NCI-H526 (cell line): ENCODE measurements at regions not wholly inside any gene's neighbourhood (a gene's known extent, or its start where the extent isn't known, plus 50 kb on each side); places are given as distances from the start of the nearest gene placed in this dataset.

ENCODE experiments used
- DNase-seq, 2 experiments: peaks; one replicate each; lab custom pipeline; 2025; lab: John Stamatoyannopoulos, UW

GRCh38 chr1:29531596-29531995 is 295.3 kb downstream of the PTPRU start:
- no peak for DNase-seq

DNA sequence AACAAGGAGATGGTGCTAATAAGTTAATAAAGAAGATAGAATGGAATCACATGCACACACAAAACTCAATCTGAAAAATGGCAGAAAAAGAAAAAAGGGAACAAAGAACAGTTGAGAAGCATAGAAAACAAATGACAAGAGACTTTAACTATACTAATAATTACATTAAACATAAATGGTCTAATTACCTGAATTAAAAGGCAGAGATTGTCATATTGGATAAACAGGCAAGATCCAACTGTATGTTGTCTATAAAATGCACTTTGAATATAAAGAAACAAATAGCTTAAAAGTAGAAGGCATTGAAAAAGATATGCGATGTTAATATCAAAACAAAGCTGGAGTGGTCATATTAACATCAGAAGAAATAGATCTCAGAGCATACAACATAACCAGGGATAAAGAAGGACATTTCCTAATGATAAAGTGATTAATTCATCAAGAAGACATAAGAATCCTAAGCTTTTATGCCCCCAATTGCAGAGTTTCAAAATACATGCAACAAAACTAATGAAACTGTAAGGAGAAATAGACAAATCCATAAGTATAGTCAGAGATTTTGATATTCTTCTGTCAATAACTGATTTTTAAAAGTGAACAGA is 293.5 kb downstream of the PTPRU start:
- DNase-seq = no peak

- DNase-seq = no peak
Measured at GRCh38 chr1:29527314-29528004, 291.1 kb downstream of the PTPRU start.

GRCh38 chr1:29525941-29526340 is 289.6 kb downstream of the PTPRU start:
- DNase-seq = no peak

DNA sequence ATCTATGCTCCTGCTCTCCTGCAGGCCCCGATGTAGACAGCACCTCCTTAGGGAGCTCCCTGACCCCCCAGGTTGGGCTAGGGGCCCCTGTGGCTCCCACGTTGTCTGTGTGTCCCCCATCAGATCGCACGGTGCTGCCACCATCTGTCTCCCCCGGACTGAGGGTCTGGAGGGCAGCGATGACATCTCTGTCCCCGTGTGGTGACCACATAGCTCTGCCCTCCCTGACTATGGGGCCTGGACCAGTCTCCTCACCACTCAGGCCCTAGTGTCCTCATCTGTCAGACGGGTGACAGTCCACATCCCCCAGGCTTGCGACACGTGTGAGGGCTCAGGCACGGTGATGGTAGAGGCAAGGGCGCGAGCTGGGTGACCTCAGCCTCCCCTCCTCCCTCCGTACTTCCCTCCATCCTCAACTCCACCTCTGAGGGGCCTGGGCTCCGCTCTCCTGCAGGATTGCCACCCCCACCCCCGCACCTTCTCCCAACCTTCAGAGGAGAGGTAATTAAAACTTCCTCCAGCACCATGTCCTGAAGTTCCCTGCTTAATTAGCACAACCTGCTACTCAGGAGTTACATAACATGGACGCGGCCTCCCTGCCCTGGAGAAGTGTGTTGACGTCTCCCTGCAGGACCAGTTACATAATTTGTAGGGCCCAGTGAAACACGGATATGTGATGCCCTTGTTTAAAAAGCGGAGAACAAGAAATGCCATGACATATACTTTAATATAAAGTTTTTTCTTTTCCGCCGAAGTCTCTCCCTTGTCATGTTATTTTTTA is 288.2 kb downstream of the PTPRU start:
- DNase-seq = no peak

GRCh38 chr1:29523576-29523975 is 287.3 kb downstream of the PTPRU start:
- DNase-seq = peak; percentile 72 to 79

GRCh38 chr1:29523136-29523535 is 286.8 kb downstream of the PTPRU start:
- peak; percentile 93 to 95 for DNase-seq

GRCh38 chr1:29521811-29522580 is 285.7 kb downstream of the PTPRU start:
- peak in 1 of 2 experiments; percentile 19 for DNase-seq

DNA sequence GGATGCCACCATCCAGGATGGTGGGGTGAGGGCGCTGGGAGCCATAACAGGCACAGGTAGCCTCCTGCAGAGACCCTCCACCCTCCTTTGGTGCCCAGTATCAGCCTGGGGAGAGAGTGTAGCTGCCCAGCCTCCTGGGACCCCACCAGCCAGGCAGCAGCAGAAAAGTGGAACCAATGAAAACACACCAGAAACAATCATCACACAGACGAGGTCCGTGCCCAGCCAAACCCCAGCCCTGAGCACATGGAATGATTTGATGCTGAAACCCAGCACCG is 285.1 kb downstream of the PTPRU start:
- DNase-seq = no peak

DNA sequence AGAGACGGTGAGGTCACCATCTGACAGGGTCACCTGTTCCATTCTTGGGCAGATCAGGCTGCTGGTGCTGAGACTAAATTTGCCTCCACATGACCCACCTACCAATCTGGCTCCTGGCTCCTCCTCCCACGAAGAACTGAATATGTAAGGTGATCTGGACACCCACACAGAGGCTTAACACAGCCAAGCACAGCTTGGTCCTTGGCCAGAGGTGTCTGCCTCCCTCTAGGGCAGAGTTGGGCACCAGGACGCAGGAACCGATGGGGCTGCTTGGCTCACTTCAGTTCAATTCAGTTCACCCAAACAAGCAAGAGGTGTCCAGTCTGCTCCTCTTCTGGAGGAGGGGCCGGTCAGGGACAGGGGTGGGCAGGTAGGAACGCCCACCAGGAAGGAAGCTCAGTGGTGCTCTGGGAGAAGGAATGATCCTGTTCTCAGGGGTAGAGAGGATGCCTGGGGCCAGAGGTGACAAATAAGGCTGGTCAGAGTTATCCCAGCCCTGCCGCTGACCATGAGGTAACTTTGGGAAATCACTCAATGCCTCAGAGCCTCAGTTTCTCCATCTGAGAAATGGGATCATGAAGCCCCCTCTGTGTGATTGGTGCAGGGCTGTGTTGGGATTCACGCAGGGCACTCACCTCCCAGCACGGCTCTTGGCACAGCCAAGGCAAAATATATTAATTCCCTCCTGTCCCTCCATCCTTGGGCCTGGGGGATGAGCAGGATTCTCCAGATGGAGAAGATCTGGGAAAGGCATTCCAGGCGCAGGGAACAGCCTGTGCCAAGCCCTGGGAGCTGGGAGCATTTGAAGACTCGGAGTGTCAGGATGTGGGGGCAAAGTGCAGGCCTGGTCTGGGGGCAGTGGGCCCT is 284.5 kb downstream of the PTPRU start:
- peak in 1 of 2 experiments; percentile 32 for DNase-seq

DNA sequence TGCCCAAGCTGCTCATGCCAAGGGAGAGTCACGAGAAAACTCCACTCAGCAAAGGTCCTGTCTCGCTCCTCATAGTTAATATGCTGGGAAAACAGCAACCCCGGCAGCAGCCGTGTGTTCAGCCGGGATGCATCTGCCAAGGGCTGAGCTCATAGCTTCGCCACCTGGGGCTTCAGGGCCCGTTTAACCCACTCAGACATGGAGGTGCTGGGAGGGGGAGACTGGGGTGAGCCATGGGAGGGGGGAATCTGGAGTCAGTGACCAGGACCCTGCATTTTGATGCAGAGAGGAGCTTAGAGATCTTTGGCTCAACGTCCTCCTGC is 283.4 kb downstream of the PTPRU start:
- DNase-seq = no peak

DNA sequence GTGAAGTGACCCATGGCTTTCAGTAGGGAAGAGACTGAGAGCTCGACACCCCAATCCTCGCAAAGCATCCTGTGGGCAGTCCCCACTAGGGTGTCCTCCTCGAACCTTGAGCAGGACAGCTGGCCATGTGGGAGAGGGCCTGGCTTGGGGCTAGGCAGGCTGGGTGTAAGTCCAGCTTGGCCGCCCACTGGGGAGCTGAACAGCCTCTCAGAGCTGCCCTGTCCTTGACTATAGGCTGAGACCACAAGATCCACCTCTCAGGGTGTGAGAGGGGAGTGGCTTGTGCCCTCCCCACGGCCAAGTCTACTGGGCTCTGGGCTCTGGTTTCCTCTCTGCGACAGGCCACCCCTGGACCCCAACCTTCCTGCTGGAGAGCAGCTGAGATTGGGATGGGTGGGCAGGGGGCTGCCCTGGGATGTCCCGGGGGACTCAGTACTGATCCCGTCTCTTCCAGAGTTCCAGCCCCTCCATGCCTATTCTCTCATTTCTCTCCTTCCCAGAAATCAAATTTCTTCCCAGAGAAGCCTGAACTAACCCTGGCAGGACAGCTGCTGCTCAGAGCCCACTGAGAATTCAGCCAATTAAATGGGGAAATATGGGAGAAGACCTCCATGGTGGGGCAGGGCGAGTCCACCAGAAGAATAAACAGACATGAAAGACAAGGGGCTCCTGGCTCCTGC is 282.9 kb downstream of the PTPRU start:
- no peak for DNase-seq

DNA sequence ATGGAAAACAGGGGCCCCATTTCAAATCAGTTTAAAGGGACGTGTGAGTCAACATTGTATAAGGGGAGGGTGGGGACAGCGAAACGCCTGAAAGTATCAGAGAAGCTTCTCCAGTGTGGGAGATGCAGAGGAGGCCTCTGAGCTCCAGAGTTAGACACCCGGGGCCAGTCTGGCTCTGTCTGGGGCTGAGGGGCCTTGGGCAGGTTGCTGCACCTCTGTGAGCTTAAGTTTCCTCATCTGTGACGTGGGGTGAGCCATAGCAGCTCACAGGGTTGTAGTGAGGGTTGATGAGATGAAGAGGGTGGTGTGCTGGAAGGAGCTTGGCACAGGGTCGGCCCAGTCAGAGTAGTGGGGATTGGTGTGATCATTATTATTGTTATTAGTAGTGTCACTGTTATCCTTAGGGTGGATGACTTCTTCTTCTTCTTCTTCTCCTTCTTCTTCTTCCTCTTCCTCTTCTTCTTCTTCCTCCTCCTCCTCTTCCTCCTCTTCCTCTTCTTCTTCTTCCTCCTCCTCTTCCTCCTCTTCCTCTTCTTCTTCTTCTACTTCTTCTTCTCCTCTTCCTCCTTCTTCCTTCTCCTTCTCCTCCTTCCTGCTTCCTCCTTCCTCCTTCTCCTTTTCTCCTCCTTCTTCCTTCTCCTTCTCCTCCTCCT is 282.0 kb downstream of the PTPRU start:
- DNase-seq = no peak

DNA sequence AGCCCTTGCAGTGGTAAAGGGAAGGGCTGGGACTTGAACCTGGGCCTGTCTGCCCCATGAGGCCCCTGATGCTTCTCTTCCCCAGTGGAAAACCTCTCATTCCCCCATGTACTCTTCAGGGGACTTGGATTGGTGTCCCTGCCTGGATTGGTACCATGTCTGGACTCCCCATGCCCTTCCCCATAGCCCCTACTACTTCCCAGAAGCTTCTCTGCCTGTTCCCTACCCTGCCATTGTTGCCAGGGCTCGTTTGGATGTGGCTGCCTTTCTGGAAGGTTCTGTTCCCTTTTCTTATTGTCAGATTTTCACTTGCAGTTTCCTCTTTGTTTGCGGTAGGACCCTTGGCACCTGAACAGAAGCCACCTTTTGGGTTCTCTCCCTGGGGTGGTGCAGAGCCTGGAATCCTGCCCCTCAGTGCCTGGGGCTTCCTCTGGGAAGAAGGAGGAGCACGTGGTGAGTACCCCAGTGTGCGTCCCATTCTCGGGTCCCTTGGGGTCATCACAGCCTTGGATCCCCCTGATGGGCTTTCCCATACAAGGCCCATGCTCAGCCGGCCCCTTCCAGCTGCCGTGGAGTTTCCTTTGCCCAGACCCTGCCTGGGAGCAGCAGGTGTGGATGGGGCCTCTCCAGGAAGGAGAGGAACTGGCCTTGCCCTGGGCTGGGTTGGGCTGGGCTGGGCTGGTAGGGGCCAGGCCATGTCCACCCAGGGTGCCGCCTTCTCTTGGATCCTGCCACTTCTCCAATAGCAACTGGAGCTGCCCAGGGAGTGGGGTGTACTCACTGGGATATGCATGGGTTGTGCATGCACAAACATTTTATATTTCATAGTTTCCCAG is 281.1 kb downstream of the PTPRU start:
- no peak for DNase-seq

DNA sequence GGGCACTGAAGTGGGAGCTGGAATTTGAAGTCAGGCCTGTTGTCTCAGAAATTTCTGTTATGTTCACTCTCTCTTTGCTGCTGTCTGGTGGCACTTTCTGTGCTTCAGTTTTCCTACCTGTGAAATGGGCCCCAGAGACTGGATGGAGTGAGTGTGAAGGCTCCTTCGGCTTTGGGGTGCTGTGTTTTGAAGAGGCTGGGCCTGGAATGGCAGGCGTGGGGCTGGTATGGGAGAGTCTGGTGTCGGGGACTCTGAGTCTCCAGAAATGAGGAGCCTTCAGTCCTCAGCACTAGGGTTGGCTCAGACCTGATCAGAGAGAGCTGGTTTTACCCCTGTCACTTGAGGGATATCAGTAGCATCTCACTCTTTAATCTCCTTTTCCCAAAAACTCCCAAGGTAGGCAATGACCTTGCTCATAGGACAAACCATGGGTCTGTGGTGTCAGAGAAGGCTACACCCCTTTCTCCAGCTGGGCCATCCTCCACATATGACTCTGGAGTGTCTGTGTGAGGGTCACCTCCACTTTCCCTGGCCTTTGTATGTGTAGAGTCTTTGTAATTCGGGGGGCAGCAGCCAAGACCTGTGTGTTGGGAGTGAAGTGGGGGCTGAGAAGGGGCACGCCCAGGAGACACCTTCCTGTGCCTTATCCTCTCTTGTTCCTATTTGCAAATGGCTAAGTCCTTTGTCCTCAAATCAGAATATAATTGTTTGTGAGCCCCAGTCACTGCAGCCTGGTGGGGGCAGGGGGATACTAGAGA is 279.9 kb downstream of the PTPRU start:
- DNase-seq = no peak

GRCh38 chr1:29515170-29515955 is 279.0 kb downstream of the PTPRU start:
- no peak for DNase-seq

- no peak for DNase-seq
Measured at GRCh38 chr1:29514361-29515169, 278.2 kb downstream of the PTPRU start.
